Neural cell (in vitro differentiated cells): ENCODE measurements at regions not wholly inside any gene's neighbourhood (a gene's known extent, or its start where the extent isn't known, plus 50 kb on each side); places are given as distances from the start of the nearest gene placed in this dataset.

Experiments
- H2AFZ ChIP-seq: fragments of 200-600, 300-800 bp; sonication (generic), shearing (Covaris generic); 2 replicates; pipeline ENCODE4 v1.6.0; 2014; ENCODE audit warnings: low read depth, mild to moderate bottlenecking, antibody characterized with exemption, low read length, moderate library complexity
- H3F3A ChIP-seq: fragments of 200-600 bp; shearing (Covaris generic); 2 replicates; pipeline ENCODE4 v1.6.1; 2016; ENCODE audit warnings: mild to moderate bottlenecking, moderate library complexity, mixed read lengths, antibody characterized with exemption, low read length; ENCODE audit not compliant: insufficient read depth, poor library complexity, severe bottlenecking
- H3K27ac ChIP-seq: fragments of 200-600, 300-800 bp; sonication (generic), shearing (Covaris generic); 2 replicates; pipeline ENCODE4 v1.5.1; 2014; ENCODE audit warnings: mild to moderate bottlenecking, low read length, moderate library complexity
- H3K27me3 ChIP-seq: fragments of 300-800, 200-600 bp; sonication (generic), shearing (Covaris generic); 2 replicates; pipeline ENCODE4 v1.6.0; 2014; ENCODE audit warnings: mild to moderate bottlenecking, low read depth, low read length, moderate library complexity; ENCODE audit not compliant: insufficient read depth
- H3K36me3 ChIP-seq: fragments of 300-800, 200-600 bp; sonication (generic), shearing (Covaris generic); 2 replicates; pipeline ENCODE4 v1.5.1; 2014; ENCODE audit warnings: mild to moderate bottlenecking, antibody characterized with exemption, low read length, moderate library complexity; ENCODE audit not compliant: insufficient read depth
- H3K4me2 ChIP-seq: fragments of 300-800, 200-600 bp; sonication (generic), shearing (Covaris generic); 2 replicates; pipeline ENCODE4 v1.6.0; 2014; ENCODE audit warnings: mild to moderate bottlenecking, low read length
- H3K4me3 ChIP-seq: fragments of 300-800, 200-600 bp; sonication (generic), shearing (Covaris generic); 2 replicates; pipeline ENCODE4 v1.5.1; 2014; ENCODE audit warnings: mild to moderate bottlenecking, low read length, moderate library complexity
- H3K79me2 ChIP-seq: fragments of 200-600 bp; shearing (Covaris generic); replicated peaks from 2 replicates; pipeline ENCODE4 v1.6.0; 2014; ENCODE audit warnings: mild to moderate bottlenecking, low read length, moderate library complexity; ENCODE audit not compliant: insufficient read depth
- H3K9ac ChIP-seq: fragments of 300-800, 200-600 bp; sonication (generic), shearing (Covaris generic); 2 replicates; pipeline ENCODE4 v1.6.1; 2016; ENCODE audit warnings: mild to moderate bottlenecking, low read length, mixed read lengths
- H3K9me2 ChIP-seq: fragments of 200-600 bp; shearing (Covaris generic); 2 replicates; pipeline ENCODE4 v1.6.1; 2016; ENCODE audit warnings: mild to moderate bottlenecking, low read length, mixed read lengths; ENCODE audit not compliant: insufficient read depth
- H3K9me3 ChIP-seq: fragments of 200-600, 300-800 bp; sonication (generic), shearing (Covaris generic); 2 replicates; pipeline ENCODE4 v1.6.1; 2016; ENCODE audit warnings: mild to moderate bottlenecking, mixed run types, low read length, moderate library complexity, mixed read lengths
- H4K20me1 ChIP-seq: fragments of 200-600 bp; shearing (Covaris generic); 2 replicates; pipeline ENCODE4 v1.6.1; 2016; ENCODE audit warnings: mild to moderate bottlenecking, mixed run types; ENCODE audit not compliant: insufficient read depth
- CTCF ChIP-seq: fragments of 450-650 bp; IDR thresholded peaks from 2 replicates; pipeline ENCODE4 v1.5.1; 2014; ENCODE audit warnings: antibody characterized with exemption, mild to moderate bottlenecking, moderate library complexity; ENCODE audit not compliant: poor library complexity, severe bottlenecking
- EP300 ChIP-seq: fragments of 450-650 bp; conservative IDR thresholded peaks from 2 replicates; pipeline ENCODE4 v1.6.1; 2014; ENCODE audit warnings: antibody characterized with exemption, mild to moderate bottlenecking, moderate library complexity; ENCODE audit not compliant: poor library complexity, severe bottlenecking
- EZH2 ChIP-seq: fragments of 200-600, 300-800 bp; shearing (Covaris generic), sonication (generic); IDR thresholded peaks from 2 replicates; pipeline ENCODE4 v1.6.1; 2014; ENCODE audit warnings: antibody characterized with exemption, low read length, borderline replicate concordance, mild to moderate bottlenecking; ENCODE audit not compliant: insufficient read depth, poor library complexity, severe bottlenecking
- MXI1 ChIP-seq: fragments of 450-650 bp; conservative IDR thresholded peaks from 2 replicates; pipeline ENCODE4 v1.6.1; 2014; ENCODE audit warnings: antibody characterized with exemption, mild to moderate bottlenecking; ENCODE audit not compliant: poor library complexity, severe bottlenecking
- POLR2AphosphoS5 ChIP-seq: IDR thresholded peaks from 2 replicates; pipeline ENCODE4 v1.6.1; 2012
- RAD21 ChIP-seq: fragments of 450-650 bp; conservative IDR thresholded peaks from 2 replicates; pipeline ENCODE4 v1.6.1; 2014; ENCODE audit warnings: antibody characterized with exemption, mild to moderate bottlenecking, moderate library complexity
- REST ChIP-seq: IDR thresholded peaks from 2 replicates; pipeline ENCODE4 v1.6.1; 2012; ENCODE audit warnings: borderline replicate concordance
- SMC3 ChIP-seq: fragments of 450-650 bp; conservative IDR thresholded peaks from 2 replicates; pipeline ENCODE4 v1.6.1; 2014; ENCODE audit warnings: antibody characterized with exemption, mild to moderate bottlenecking, moderate library complexity; ENCODE audit not compliant: poor library complexity
- TAF1 ChIP-seq: IDR thresholded peaks from 2 replicates; pipeline ENCODE4 v1.6.1; 2012; ENCODE audit warnings: low read depth

- no peaks in the 10 kb centered on the region for H3K9me2 ChIP-seq
- no peak overlapping the region for H3K9ac ChIP-seq
- no peaks in the 10 kb centered on the region for H3F3A ChIP-seq
- H3K4me2 ChIP-seq, result no peak overlapping the region
- H3K79me2 ChIP-seq, result no peaks in the 10 kb centered on the region
- H3K27me3 ChIP-seq, result no peaks in the 10 kb centered on the region
- H3K36me3 ChIP-seq, result no peaks in the 10 kb centered on the region
- TF ChIP-seq TAF1, result no peak
- TF ChIP-seq CTCF, result no peak
- TF ChIP-seq EP300, result no peak
- no peak for TF ChIP-seq SMC3
- TF ChIP-seq MXI1, result no peak
- TF ChIP-seq POLR2AphosphoS5, result no peak
- no peak for TF ChIP-seq RAD21
- no peak for TF ChIP-seq EZH2
- no peak for TF ChIP-seq REST
- no peaks in the 10 kb centered on the region for H4K20me1 ChIP-seq
- H3K4me3 ChIP-seq, result no peak overlapping the region
- H2AFZ ChIP-seq, result no peak overlapping the region
- H3K27ac ChIP-seq, result no peak overlapping the region
- H3K9me3 ChIP-seq, result no peaks in the 10 kb centered on the region
Measured at GRCh38 chr2:48162742-48163141, 151.7 kb upstream of the FOXN2 start.

- Histone ChIP-seq H3K79me2 (no peaks in the 10 kb centered on the region), H3K27me3 (no peaks in the 10 kb centered on the region), H3K4me3 (no peak overlapping the region), H4K20me1 (no peaks in the 10 kb centered on the region), H3K9ac (no peak overlapping the region), H3K36me3 (no peaks in the 10 kb centered on the region), H3K4me2 (no peak overlapping the region), H2AFZ (no peak overlapping the region), H3K9me2 (no peaks in the 10 kb centered on the region), H3K27ac (no peak overlapping the region), H3F3A (no peaks in the 10 kb centered on the region), H3K9me3 (no peaks in the 10 kb centered on the region)
- TF ChIP-seq CTCF, result no peak
Measured at GRCh38 chr2:48165070-48165753, 149.3 kb upstream of the FOXN2 start.
